NCI-H2171 treated with DMSO at 0.1 percent for 48 hours (cell line): ENCODE measurements at regions not wholly inside any gene's neighbourhood (a gene's known extent, or its start where the extent isn't known, plus 50 kb on each side); places are given as distances from the start of the nearest gene placed in this dataset.

ENCODE experiments used
- DNase-seq: peaks from one replicate; lab custom pipeline; 2025; lab: John Stamatoyannopoulos, UW

- no peak for DNase-seq
Measured at GRCh38 chr9:85428230-85428629, 313.5 kb downstream of the AGTPBP1 start.

- DNase-seq, result no peak
Measured at GRCh38 chr9:85427772-85428171, 314.0 kb downstream of the AGTPBP1 start.

- DNase-seq, result peak; percentile 63
Measured at GRCh38 chr9:85425153-85425611, 316.6 kb downstream of the AGTPBP1 start.

- DNase-seq, result no peak
Measured at GRCh38 chr9:85423422-85423821, 318.3 kb downstream of the AGTPBP1 start.

GRCh38 chr9:85421641-85422040, 320.1 kb downstream of the AGTPBP1 start:
- DNase-seq, result no peak

GRCh38 chr9:85420750-85421149, 321.0 kb downstream of the AGTPBP1 start:
- no peak for DNase-seq

- DNase-seq, result no peak
Measured at GRCh38 chr9:85417674-85418073, 324.1 kb downstream of the AGTPBP1 start.

- no peak for DNase-seq
Measured at GRCh38 chr9:85416715-85417114, 325.0 kb downstream of the AGTPBP1 start.

- no peak for DNase-seq
Measured at GRCh38 chr9:85414390-85414789, 327.4 kb downstream of the AGTPBP1 start.

GRCh38 chr9:85408494-85408893, 333.3 kb downstream of the AGTPBP1 start:
- no peak for DNase-seq

- DNase-seq, result no peak
Measured at GRCh38 chr9:85405566-85405950, 336.2 kb downstream of the AGTPBP1 start.

GRCh38 chr9:85404911-85405565, 336.7 kb downstream of the AGTPBP1 start:
- no peak for DNase-seq

- DNase-seq, result no peak
Measured at GRCh38 chr9:85402551-85402950, 339.2 kb downstream of the AGTPBP1 start.

GRCh38 chr9:85401998-85402397, 339.8 kb downstream of the AGTPBP1 start:
- DNase-seq, result no peak

GRCh38 chr9:85397005-85397404, 344.7 kb downstream of the AGTPBP1 start:
- no peak for DNase-seq

GRCh38 chr9:85392260-85392659, 349.5 kb downstream of the AGTPBP1 start:
- no peak for DNase-seq

GRCh38 chr9:85377731-85378289, 363.9 kb downstream of the AGTPBP1 start:
- peak; percentile 82 for DNase-seq

GRCh38 chr9:85368781-85369180, 373.0 kb downstream of the AGTPBP1 start:
- no peak for DNase-seq

GRCh38 chr9:85359161-85359560, 382.6 kb downstream of the AGTPBP1 start:
- DNase-seq, result no peak

- no peak for DNase-seq
Measured at GRCh38 chr9:85349046-85349445, 392.7 kb downstream of the AGTPBP1 start.

- DNase-seq, result no peak
Measured at GRCh38 chr9:85347541-85347940, 394.2 kb downstream of the AGTPBP1 start.

- DNase-seq, result no peak
Measured at GRCh38 chr9:85344901-85345300, 396.9 kb downstream of the AGTPBP1 start.

GRCh38 chr9:85339338-85339737, 402.4 kb downstream of the AGTPBP1 start:
- no peak for DNase-seq

GRCh38 chr9:85334228-85334627, 407.5 kb downstream of the AGTPBP1 start:
- DNase-seq, result no peak
